Tibial nerve (tissue), 3 donors: ENCODE measurements at regions not wholly inside any gene's neighbourhood (a gene's known extent, or its start where the extent isn't known, plus 50 kb on each side); places are given as distances from the start of the nearest gene placed in this dataset.

Experiments used
- POLR2A ChIP-seq, 2 donors: fragments of 450-650 bp; IDR thresholded peaks; one replicate each; pipeline ENCODE4 v1.6.1; 2017; ENCODE audit warnings: antibody characterized with exemption in 2 of 2, mild to moderate bottlenecking in 2 of 2, moderate library complexity in 2 of 2
- TF ChIP-seq, protein P1 (sequence below), 5 experiments: fragments of 200-600 bp in 3 of 5; fragments of 450-650 bp in 2 of 5; sonication (generic) in 3 of 5; IDR thresholded peaks; one replicate each; pipeline ENCODE4 v1.5.1; 2016 to 2019; ENCODE audit warnings: antibody characterized with exemption in 5 of 5, mild to moderate bottlenecking in 3 of 5, moderate library complexity in 2 of 5

DNA sequence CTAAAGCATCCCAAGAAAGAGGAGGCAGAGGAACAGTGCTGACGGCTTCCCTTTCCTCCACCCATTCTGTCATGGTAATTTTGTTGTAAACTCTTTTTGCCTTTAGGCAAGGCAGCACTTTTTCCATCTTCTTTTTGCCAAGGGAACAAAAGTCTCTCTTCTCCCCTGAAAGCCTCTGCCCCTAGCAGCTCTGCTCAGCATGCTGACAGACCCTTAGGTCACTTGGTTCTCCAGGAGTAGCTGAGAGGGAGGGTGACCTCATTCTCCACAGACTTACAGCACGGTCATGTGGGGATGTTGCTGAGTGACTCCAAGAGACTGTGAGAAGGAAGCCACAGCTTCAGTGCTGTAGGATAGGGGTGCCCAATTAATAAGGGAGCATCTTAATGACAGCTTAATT is 81.1 kb upstream of the RALGAPA2 start:
- TF ChIP-seq, protein P1, sequence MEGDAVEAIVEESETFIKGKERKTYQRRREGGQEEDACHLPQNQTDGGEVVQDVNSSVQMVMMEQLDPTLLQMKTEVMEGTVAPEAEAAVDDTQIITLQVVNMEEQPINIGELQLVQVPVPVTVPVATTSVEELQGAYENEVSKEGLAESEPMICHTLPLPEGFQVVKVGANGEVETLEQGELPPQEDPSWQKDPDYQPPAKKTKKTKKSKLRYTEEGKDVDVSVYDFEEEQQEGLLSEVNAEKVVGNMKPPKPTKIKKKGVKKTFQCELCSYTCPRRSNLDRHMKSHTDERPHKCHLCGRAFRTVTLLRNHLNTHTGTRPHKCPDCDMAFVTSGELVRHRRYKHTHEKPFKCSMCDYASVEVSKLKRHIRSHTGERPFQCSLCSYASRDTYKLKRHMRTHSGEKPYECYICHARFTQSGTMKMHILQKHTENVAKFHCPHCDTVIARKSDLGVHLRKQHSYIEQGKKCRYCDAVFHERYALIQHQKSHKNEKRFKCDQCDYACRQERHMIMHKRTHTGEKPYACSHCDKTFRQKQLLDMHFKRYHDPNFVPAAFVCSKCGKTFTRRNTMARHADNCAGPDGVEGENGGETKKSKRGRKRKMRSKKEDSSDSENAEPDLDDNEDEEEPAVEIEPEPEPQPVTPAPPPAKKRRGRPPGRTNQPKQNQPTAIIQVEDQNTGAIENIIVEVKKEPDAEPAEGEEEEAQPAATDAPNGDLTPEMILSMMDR (IDR thresholded peaks at IDR 0.05): no peak
- no peak for TF ChIP-seq POLR2A (IDR thresholded peaks at IDR 0.05)
